AG09309 (cell line): ENCODE measurements at regions not wholly inside any gene's neighbourhood (a gene's known extent, or its start where the extent isn't known, plus 50 kb on each side); places are given as distances from the start of the nearest gene placed in this dataset.
A peak's percentile ranks its signal among the peaks of the same experiment; 100 is the strongest.

Experiments
- DNase-seq: peaks from one replicate; pipeline ENCODE4 v3.0.0-alpha.2; 2010; ENCODE audit warnings: low read depth
- H3K4me3 ChIP-seq: 2 replicates; pipeline ENCODE4 v1.5.1; 2011; ENCODE audit warnings: mild to moderate bottlenecking, low read depth, low read length, moderate library complexity; ENCODE audit not compliant: control insufficient read depth
- TF ChIP-seq, protein P1 (sequence below): IDR thresholded peaks from 2 replicates; pipeline ENCODE4 v1.5.1; 2011; ENCODE audit warnings: mild to moderate bottlenecking, low read depth, low read length, inconsistent platforms; ENCODE audit not compliant: insufficient read depth, control insufficient read depth; ENCODE audit errors: missing control alignments

DNA sequence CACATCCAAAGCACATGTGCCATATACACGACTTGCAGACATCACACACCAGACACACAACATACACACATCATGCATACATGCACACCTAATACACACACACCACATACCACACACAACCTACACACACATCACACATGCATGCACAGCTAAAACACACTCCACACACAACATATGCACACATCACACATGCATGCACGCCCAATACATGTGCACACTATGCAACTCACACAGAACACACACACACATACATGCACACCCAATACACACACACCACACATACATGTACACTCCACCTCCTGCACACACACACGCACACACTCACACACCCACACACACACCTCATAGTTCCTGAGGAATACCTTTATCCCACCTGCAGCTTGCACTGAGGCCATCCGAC is 436.0 kb downstream of the MIAT start:
- TF ChIP-seq, protein P1, sequence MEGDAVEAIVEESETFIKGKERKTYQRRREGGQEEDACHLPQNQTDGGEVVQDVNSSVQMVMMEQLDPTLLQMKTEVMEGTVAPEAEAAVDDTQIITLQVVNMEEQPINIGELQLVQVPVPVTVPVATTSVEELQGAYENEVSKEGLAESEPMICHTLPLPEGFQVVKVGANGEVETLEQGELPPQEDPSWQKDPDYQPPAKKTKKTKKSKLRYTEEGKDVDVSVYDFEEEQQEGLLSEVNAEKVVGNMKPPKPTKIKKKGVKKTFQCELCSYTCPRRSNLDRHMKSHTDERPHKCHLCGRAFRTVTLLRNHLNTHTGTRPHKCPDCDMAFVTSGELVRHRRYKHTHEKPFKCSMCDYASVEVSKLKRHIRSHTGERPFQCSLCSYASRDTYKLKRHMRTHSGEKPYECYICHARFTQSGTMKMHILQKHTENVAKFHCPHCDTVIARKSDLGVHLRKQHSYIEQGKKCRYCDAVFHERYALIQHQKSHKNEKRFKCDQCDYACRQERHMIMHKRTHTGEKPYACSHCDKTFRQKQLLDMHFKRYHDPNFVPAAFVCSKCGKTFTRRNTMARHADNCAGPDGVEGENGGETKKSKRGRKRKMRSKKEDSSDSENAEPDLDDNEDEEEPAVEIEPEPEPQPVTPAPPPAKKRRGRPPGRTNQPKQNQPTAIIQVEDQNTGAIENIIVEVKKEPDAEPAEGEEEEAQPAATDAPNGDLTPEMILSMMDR: no peak
- no peak for DNase-seq
- no peak overlapping the region for H3K4me3 ChIP-seq

DNA sequence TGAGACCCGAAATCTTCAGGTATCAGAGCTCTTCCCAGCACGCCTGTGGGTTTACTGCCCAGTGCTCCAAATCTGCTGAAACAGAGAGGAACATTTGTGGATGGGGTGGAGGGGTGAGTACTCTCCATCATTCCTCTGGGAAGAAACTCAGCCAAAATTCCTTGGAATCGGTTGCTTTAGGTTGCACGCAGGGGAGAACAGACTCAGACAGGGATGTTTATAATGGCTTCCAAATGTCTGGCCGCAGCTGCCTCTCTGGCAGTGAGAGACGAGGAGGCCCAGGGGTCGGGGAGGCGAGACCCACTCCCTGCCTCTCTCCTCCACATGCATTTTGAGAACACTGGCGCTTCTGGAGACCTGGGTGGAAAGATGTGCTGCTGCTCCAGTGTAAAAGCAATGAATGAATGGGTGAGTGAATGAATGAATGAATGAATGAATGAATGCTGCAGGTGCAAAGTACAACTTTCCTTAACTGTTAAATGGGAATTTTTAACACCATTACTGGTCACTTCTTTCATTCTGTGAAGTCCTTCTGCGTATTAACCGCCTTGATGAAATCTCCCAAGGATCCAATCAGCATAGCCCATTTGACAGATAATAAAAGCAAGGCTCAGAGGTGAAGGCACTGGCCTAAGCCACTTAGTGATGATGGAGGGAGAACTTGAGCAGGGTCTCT is 437.4 kb downstream of the MIAT start:
- H3K4me3 ChIP-seq: no peak overlapping the region
- DNase-seq: no peak
- TF ChIP-seq, protein P1: no peak

DNA sequence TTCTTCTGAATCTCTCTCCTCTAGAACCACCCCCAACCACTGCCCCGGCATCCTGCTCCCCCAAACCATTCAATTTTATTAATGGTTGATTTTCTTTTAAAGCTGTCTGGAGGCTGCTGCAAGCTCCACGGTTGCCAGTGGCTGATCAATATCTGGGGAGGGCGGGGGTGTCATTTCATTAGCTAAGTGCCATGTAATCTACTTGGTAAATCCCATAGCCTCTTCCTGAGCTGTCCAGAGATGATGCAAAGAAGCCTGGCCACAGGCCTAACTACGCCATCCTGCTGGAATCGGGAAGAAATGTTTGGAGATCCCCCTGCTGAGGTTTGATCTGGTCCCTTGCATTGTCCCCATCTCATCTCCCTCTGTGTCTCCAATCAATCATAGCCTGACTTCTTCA is 440.1 kb downstream of the MIAT start:
- no peak for DNase-seq
- TF ChIP-seq, protein P1: no peak
- no peak overlapping the region for H3K4me3 ChIP-seq

DNA sequence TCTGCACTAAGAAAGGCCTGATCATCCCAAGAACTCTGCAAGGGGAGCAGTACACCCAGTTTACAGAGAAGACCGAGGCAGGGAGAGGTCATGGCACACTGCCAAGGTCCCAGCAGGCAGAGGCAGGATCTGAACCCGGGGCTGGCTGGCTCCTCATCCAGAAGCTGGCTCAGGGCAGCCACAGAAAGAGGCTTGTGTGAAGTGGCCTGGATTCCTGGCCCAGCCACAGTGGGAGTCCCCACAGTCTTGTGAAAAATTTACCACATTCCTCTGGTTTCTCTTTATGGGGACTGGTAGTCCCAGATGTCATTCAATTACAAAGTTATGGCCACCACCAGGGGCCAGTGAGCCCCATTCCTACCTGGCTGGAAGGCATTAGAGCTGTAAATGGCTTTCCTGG is 440.5 kb downstream of the MIAT start:
- H3K4me3 ChIP-seq: no peak overlapping the region
- DNase-seq: no peak
- TF ChIP-seq, protein P1: no peak

DNA sequence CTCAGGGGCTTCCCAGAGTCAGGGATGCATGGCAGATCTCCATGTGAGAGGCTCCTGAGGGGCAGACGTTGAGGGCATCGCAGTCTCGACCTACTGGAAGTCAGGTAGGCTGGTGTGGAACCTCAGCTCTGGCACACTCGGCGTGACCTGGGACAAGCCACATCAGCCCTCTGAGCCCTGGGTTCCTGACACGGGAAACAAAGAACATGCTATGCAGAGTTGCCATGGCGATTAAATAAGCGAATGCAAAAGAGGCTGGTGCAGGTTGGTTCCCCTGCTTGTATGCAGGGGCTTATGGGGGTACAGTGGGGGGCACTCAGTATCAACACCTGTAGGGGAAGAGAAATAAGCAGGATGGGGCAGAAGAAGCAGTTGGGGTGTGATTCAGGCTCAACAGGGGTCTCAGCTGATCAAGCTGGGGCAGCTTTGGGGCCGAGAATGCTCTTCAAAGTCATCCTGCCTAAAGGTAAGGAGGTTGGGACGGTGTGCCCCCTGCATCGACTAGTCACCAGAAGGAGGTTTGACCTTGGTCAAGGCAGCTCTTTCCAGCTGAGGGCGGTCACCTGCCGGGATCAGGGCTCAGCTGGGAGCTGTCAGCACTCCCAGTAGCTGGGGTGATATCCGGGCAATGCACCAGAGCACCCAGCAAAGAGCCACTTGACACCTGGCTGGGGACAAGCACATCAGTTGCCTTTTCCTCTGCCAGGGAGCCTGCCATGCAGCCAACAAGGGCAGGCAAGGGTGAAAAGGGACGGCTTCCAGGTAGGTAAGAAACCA is 442.7 kb downstream of the MIAT start:
- no peak overlapping the region for H3K4me3 ChIP-seq
- DNase-seq: no peak
- TF ChIP-seq, protein P1: no peak

DNA sequence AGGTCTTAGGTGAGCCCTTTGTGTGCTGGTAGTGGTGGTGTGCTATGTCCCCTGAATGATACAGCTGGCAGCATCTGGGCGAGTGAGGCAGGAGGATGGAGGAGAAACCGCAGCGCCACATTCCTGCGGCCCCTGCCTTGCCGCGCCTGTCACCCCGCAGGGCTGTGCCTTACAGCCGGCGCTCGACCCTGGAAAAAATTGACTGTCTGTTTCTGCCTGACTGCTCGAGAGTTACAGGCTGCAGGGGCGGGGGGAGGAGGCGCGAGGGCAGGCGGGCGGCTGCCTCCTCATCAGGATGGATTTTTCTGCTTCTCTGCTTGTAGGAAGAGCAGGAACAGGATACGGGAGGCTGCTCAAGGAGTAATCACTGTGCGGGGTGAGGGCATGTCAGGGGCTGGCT is 443.4 kb downstream of the MIAT start:
- no peak for DNase-seq
- TF ChIP-seq, protein P1: no peak
- H3K4me3 ChIP-seq: 0 out of 2 replicates have a peak overlapping the region, but pooled peaks have one; percentile 1
